NB4 (cell line): ENCODE measurements at regions not wholly inside any gene's neighbourhood (a gene's known extent, or its start where the extent isn't known, plus 50 kb on each side); places are given as distances from the start of the nearest gene placed in this dataset.
"Not testable (repeated sequence)": the region's sequence is repeated elsewhere in the genome, so short reads cannot be mapped to it uniquely, and the experiment has no call there.

Experiments
- MYC ChIP-seq: IDR thresholded peaks from 2 replicates; pipeline ENCODE4 v1.6.1; 2011; ENCODE audit warnings: low read depth, low read length
- TF ChIP-seq, protein P1 (sequence below): IDR thresholded peaks from one replicate; pipeline ENCODE4 v1.5.1; 2012; ENCODE audit warnings: low read depth, low read length
- TF ChIP-seq, protein P2 (sequence below): IDR thresholded peaks from 2 replicates; pipeline ENCODE4 v1.6.1; 2011; ENCODE audit warnings: low read depth, low read length

DNA sequence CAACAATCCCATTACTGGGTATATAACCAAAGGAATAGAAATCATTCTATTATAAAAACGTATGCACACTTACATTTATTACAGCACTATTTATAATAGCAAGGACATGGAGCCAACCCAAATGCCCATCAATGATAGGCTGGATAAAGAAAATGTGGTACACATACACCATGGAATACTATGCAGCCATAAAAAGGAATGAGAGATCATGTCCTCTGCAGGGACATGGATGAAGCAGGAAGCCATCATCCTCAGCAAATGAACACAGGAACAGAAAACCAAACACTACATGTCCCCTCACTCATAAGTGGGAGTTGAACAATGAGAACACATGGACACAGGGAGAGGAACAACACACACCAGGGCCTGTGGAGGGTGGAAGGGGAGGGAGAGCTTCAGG, 157.4 kb upstream of the C11orf58 start:
- TF ChIP-seq, protein P1, sequence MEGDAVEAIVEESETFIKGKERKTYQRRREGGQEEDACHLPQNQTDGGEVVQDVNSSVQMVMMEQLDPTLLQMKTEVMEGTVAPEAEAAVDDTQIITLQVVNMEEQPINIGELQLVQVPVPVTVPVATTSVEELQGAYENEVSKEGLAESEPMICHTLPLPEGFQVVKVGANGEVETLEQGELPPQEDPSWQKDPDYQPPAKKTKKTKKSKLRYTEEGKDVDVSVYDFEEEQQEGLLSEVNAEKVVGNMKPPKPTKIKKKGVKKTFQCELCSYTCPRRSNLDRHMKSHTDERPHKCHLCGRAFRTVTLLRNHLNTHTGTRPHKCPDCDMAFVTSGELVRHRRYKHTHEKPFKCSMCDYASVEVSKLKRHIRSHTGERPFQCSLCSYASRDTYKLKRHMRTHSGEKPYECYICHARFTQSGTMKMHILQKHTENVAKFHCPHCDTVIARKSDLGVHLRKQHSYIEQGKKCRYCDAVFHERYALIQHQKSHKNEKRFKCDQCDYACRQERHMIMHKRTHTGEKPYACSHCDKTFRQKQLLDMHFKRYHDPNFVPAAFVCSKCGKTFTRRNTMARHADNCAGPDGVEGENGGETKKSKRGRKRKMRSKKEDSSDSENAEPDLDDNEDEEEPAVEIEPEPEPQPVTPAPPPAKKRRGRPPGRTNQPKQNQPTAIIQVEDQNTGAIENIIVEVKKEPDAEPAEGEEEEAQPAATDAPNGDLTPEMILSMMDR, result not testable (repeated sequence)
- TF ChIP-seq, protein P2, sequence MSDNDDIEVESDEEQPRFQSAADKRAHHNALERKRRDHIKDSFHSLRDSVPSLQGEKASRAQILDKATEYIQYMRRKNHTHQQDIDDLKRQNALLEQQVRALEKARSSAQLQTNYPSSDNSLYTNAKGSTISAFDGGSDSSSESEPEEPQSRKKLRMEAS, result not testable (repeated sequence)
- TF ChIP-seq MYC, result not testable (repeated sequence)
